ENCODE measurements at regions not wholly inside any gene's neighbourhood (a gene's known extent, or its start where the extent isn't known, plus 50 kb on each side); places are given as distances from the start of the nearest gene placed in this dataset.

GRCh38 chr20:52681288-52681687, 290.9 kb upstream of the TSHZ2 start:
- H3K4me1 ChIP-seq (ENCODE audit: control insufficient read depth in 1 of 2, insufficient read depth in 1 of 2, low read depth in 1 of 2, low read length in 1 of 2): no peaks in the 10 kb centered on the region
- no peaks in the 10 kb centered on the region for H3K36me3 ChIP-seq
- H3K9me3 ChIP-seq: no peaks in the 10 kb centered on the region
- H3K27ac ChIP-seq: no peak overlapping the region
- no peaks in the 10 kb centered on the region for H3K27me3 ChIP-seq
- H3K4me3 ChIP-seq (ENCODE audit: low read depth in 1 of 2, low read length in 1 of 2): no peak overlapping the region
- no peak for TF ChIP-seq CTCF (IDR thresholded peaks at IDR 0.05)

GRCh38 chr20:52677216-52677615, 294.9 kb upstream of the TSHZ2 start:
- Histone ChIP-seq H3K9me3 (no peaks in the 10 kb centered on the region), H3K4me3 (ENCODE audit: low read depth in 1 of 2, low read length in 1 of 2) (no peak overlapping the region), H3K36me3 (no peaks in the 10 kb centered on the region), H3K27ac (no peak overlapping the region), H3K27me3 (no peaks in the 10 kb centered on the region), H3K4me1 (ENCODE audit: control insufficient read depth in 1 of 2, insufficient read depth in 1 of 2, low read depth in 1 of 2, low read length in 1 of 2) (peaks cover 4 to 5% of the 10 kb centered on the region in 2 experiments)
- TF ChIP-seq CTCF (IDR thresholded peaks at IDR 0.05): no peak

GRCh38 chr20:52676283-52676995, 295.7 kb upstream of the TSHZ2 start:
- Histone ChIP-seq H3K36me3 (no peaks in the 10 kb centered on the region), H3K4me3 (ENCODE audit: low read depth in 1 of 2, low read length in 1 of 2) (no peak overlapping the region), H3K4me1 (ENCODE audit: control insufficient read depth in 1 of 2, insufficient read depth in 1 of 2, low read depth in 1 of 2, low read length in 1 of 2) (peaks cover 4 to 5% of the 10 kb centered on the region in 2 experiments), H3K9me3 (no peaks in the 10 kb centered on the region), H3K27ac (no peak overlapping the region), H3K27me3 (no peaks in the 10 kb centered on the region)
- TF ChIP-seq CTCF (IDR thresholded peaks at IDR 0.05): no peak

GRCh38 chr20:52675375-52675774, 296.8 kb upstream of the TSHZ2 start:
- Histone ChIP-seq H3K27me3 (no peaks in the 10 kb centered on the region), H3K9me3 (no peaks in the 10 kb centered on the region), H3K27ac (no peak overlapping the region), H3K4me1 (ENCODE audit: control insufficient read depth in 1 of 2, insufficient read depth in 1 of 2, low read depth in 1 of 2, low read length in 1 of 2) (peaks cover 4 to 5% of the 10 kb centered on the region in 2 experiments), H3K4me3 (ENCODE audit: low read depth in 1 of 2, low read length in 1 of 2) (no peak overlapping the region), H3K36me3 (no peaks in the 10 kb centered on the region)
- TF ChIP-seq CTCF (IDR thresholded peaks at IDR 0.05): no peak

GRCh38 chr20:52668626-52669025, 303.5 kb upstream of the TSHZ2 start:
- Histone ChIP-seq H3K27me3 (no peaks in the 10 kb centered on the region), H3K9me3 (no peaks in the 10 kb centered on the region), H3K27ac (no peak overlapping the region), H3K4me1 (ENCODE audit: control insufficient read depth in 1 of 2, insufficient read depth in 1 of 2, low read depth in 1 of 2, low read length in 1 of 2) (no peaks in the 10 kb centered on the region), H3K4me3 (ENCODE audit: low read depth in 1 of 2, low read length in 1 of 2) (no peak overlapping the region), H3K36me3 (no peaks in the 10 kb centered on the region)
- TF ChIP-seq CTCF (IDR thresholded peaks at IDR 0.05): no peak
